Sciatic nerve (tissue), 2 donors: ENCODE measurements at regions not wholly inside any gene's neighbourhood (a gene's known extent, or its start where the extent isn't known, plus 50 kb on each side); places are given as distances from the start of the nearest gene placed in this dataset.

ENCODE experiments used
- ATAC-seq: fragments of 200-7000 bp; cut with Tn5 transposase; one replicate; pipeline ENCODE4 v1.9.1; 2020; ENCODE audit warnings: mild to moderate bottlenecking, moderate library complexity
- DNase-seq: peaks from one replicate; pipeline ENCODE4 v3.0.0-alpha.2; 2020; ENCODE audit warnings: low spot score
- intact Hi-C: fragments of 100-400 bp; cut with DNase I; formaldehyde crosslinking; loops from one replicate; pipeline ENCODE4 v1.14.2; 2022
- donor health status: DM: no; HTN: no; CAD: no.
- donor health status: DM: no; HTN: no; CAD: no.

- DNase-seq: no peak
- intact Hi-C loops: no loop called here
- ATAC-seq: no peak
Measured at GRCh38 chr11:70026726-70027125, 51.4 kb upstream of the ANO1 start.

DNA sequence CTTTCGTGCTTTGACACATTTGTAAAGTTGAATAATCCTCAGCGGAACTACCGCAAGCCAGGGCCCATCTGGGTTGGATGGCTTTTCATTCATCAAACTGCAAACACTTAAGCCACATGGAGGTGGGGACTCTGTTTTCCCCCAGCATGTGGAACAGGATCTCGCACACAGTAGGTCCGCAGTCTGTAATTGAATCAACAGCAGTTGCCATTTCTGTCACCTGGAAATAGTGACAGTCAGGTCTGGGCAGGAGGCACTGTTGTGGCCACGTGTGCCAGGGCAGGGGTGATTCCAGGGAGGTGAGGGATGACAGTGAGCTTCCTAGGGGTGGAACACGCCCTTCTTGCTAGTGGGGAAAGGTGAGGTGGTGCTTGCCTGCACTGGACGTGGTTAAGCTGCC, 50.7 kb upstream of the ANO1 start:
- intact Hi-C loops: no loop called here
- DNase-seq (no peak), ATAC-seq (no peak)

DNA sequence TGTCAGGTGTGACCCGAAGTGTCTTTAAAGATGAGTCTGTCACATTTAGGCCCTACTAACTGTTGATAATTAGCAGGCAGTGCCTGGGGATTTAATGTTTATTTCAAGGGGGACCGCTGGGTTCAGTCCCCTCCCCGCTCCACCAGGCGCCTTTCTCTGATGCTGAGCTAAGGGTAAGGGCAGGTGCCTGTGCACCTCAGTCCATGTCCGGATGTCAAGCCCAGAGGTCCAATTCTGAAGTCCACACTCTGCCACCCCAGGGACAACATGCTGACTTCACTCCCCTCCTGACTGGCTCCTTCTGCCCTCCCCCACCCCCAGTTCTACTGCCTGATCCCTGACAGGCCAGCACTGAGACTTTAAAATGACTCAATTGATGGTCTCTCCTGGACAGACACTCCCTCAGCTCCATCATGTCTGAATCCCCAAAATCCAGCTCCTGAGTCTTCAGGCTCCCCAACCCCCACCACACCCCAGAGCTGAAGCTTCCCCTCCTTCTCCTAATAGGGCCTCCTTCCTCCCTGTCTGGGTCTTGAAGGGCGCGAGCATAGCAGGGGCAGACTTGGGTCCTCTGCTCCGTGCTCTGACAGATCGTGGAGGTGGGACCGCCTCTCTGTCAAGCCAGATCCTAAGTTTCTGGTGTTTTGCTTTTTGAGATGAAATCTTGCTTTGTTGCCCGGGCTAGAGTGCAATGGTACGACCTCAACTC, 49.8 kb upstream of the ANO1 start:
- no peak for DNase-seq
- ATAC-seq: no peak
- intact Hi-C loops: no loop called here
